ENCODE measurements at regions not wholly inside any gene's neighbourhood (a gene's known extent, or its start where the extent isn't known, plus 50 kb on each side); places are given as distances from the start of the nearest gene placed in this dataset.

DNA sequence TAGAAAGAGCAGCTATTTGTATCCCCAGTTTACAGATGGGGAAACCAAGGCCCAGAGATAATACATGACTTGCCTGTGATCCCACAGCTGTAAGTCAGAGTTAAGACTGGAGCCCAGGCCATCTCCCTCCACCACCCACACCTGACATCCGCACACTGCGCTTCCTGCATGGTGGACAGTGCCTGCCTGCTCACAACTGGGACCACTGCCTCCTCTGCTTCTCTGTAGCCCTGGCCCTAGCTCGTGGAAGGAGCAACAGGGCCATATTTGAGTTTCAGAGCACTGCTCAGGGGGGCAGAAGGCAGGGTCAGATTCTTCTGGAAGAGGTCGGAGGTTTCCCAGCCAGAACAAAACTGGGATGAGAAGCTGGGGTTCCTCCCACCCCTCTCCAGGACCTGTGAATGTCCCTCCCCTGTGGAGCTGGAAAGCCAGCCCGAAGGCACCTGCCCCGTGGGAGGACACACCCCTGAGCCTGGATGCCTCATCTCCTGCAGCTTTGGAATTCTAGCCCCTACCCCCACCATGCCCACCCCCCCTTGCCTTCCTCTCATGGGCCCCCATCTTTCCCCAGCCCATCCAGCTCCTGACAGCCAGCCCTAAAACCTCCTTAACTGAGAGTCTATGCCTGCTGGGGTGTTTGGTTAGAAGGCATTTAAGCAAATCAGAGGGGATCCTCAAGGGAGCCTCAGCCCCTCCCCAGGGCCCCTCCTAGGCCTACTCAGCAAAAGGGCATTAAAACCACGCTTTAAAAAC, 100.1 kb downstream of the TPRA1 start:
- Histone ChIP-seq H4K20me1 (ENCODE audit: insufficient read depth, low read length) (no peaks in the 10 kb centered on the region), H3K4me2 (ENCODE audit: low read length) (no peak overlapping the region), H3K9me3 (ENCODE audit: insufficient read depth, low read length) (no peaks in the 10 kb centered on the region), H3K36me3 (replicated peaks; ENCODE audit: low read depth, low read length) (no peaks in the 10 kb centered on the region), H2AFZ (ENCODE audit: low read depth, low read length) (no peak overlapping the region), H3K4me3 (ENCODE audit: low read length) (no peak overlapping the region), H3K79me2 (ENCODE audit: low read length) (no peaks in the 10 kb centered on the region), H3K9ac (ENCODE audit: low read length) (no peak overlapping the region), H3K4me1 (ENCODE audit: low read length) (no peaks in the 10 kb centered on the region), H3K27ac (ENCODE audit: low read length) (no peak overlapping the region), H3K27me3 (ENCODE audit: low read depth, low read length) (no peaks in the 10 kb centered on the region; the same call in none of the 2 replicates)
- TF ChIP-seq, protein P1, sequence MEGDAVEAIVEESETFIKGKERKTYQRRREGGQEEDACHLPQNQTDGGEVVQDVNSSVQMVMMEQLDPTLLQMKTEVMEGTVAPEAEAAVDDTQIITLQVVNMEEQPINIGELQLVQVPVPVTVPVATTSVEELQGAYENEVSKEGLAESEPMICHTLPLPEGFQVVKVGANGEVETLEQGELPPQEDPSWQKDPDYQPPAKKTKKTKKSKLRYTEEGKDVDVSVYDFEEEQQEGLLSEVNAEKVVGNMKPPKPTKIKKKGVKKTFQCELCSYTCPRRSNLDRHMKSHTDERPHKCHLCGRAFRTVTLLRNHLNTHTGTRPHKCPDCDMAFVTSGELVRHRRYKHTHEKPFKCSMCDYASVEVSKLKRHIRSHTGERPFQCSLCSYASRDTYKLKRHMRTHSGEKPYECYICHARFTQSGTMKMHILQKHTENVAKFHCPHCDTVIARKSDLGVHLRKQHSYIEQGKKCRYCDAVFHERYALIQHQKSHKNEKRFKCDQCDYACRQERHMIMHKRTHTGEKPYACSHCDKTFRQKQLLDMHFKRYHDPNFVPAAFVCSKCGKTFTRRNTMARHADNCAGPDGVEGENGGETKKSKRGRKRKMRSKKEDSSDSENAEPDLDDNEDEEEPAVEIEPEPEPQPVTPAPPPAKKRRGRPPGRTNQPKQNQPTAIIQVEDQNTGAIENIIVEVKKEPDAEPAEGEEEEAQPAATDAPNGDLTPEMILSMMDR (IDR thresholded peaks at IDR 0.05; ENCODE audit: low read depth, low read length): no peak
- no peak for TF ChIP-seq EZH2phosphoT487 (IDR thresholded peaks at IDR 0.05; ENCODE audit: low read depth)

DNA sequence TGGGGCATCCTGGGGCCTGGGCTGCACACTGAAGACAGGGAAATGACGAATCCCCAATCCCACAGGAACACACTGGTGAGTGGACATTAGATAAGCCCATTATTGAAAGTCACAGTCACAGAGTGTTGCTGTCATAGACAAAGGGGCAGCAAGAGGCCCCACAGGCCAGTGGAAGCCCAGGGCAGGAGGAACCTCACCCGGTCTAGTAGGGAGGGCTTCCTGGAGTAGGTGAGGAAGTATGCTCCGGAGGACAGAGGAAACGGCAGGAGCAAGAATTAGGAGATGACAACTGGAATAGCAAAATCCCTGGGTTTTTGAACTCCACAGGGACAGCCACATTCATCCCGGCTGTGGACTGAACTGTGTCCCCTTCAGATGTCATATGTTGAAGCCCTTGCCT, 101.2 kb downstream of the TPRA1 start:
- no peak for TF ChIP-seq EZH2phosphoT487 (IDR thresholded peaks at IDR 0.05; ENCODE audit: low read depth)
- TF ChIP-seq, protein P1 (IDR thresholded peaks at IDR 0.05; ENCODE audit: low read depth, low read length): no peak
- H3K36me3 ChIP-seq (replicated peaks; ENCODE audit: low read depth, low read length): no peaks in the 10 kb centered on the region

DNA sequence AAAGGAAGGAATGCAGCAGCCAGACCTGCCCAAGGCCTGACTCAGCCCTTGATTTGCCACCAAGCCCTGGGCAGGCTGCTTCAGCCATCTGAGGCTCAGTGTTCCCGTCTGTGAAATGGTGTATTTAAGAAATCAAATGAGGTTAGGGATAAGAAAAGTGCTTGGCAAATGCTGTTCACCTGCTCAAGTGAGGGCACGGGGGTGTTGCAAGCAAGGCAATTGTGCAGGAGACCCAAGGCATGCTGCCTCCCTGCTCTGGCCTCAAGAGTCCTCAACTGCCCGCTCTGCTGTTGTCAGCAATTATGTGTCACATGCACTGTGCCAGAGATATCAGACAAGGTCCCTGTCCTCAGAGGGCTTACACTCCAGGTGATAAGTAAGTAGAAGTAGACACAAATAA, 101.8 kb downstream of the TPRA1 start:
- H3K36me3 ChIP-seq (replicated peaks; ENCODE audit: low read depth, low read length): no peaks in the 10 kb centered on the region
- H3K4me2 ChIP-seq (ENCODE audit: low read length): no peak overlapping the region
- peaks cover 12% of the 10 kb centered on the region for H3K4me1 ChIP-seq (ENCODE audit: low read length)
- no peaks in the 10 kb centered on the region for H3K9me3 ChIP-seq (ENCODE audit: insufficient read depth, low read length)
- H3K27ac ChIP-seq (ENCODE audit: low read length): no peak overlapping the region
- H3K9ac ChIP-seq (ENCODE audit: low read length): no peak overlapping the region
- no peaks in the 10 kb centered on the region for H4K20me1 ChIP-seq (ENCODE audit: insufficient read depth, low read length)
- H3K27me3 ChIP-seq (ENCODE audit: low read depth, low read length): no peaks in the 10 kb centered on the region
- H2AFZ ChIP-seq (ENCODE audit: low read depth, low read length): no peak overlapping the region
- H3K79me2 ChIP-seq (ENCODE audit: low read length): no peaks in the 10 kb centered on the region
- no peak for TF ChIP-seq EZH2phosphoT487 (IDR thresholded peaks at IDR 0.05; ENCODE audit: low read depth)
- no peak overlapping the region for H3K4me3 ChIP-seq (ENCODE audit: low read length)

More for the DNA sequence above, 101.2 kb downstream of the TPRA1 start:
- Histone ChIP-seq H3K79me2 (ENCODE audit: low read length) (no peaks in the 10 kb centered on the region), H3K4me3 (ENCODE audit: low read length) (no peak overlapping the region), H4K20me1 (ENCODE audit: insufficient read depth, low read length) (no peaks in the 10 kb centered on the region), H3K4me2 (ENCODE audit: low read length) (no peak overlapping the region), H2AFZ (ENCODE audit: low read depth, low read length) (no peak overlapping the region), H3K4me1 (ENCODE audit: low read length) (peaks cover 6% of the 10 kb centered on the region), H3K9ac (ENCODE audit: low read length) (no peak overlapping the region), H3K9me3 (ENCODE audit: insufficient read depth, low read length) (no peaks in the 10 kb centered on the region), H3K27ac (ENCODE audit: low read length) (no peak overlapping the region), H3K27me3 (ENCODE audit: low read depth, low read length) (no peaks in the 10 kb centered on the region)

DNA sequence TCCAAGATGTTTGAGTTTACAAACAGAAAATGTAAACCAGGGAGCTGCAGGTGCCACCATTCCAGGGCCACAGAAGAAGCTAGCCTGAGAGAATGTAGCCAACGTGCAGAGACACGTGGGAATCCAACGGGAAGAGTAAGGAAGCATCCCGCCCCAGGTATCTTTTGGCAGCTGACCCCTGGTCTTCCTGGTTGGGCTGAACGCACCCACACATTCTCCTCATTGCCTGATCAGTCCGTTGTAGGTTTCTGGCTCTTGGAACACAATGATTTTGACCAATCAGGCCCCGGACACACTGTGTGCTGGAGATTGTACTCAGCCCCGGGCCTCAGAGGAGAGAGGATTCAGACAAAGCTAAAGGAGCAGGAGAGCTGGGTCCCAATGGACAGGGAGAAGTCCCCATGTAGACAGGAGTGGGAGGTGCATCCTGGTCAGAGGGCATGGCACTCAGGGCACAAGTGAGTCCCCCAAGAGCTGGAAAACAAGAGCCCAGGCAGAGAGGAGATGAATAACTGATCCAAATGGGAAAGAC, 102.3 kb downstream of the TPRA1 start:
- Histone ChIP-seq H3K4me2 (ENCODE audit: low read length) (no peak overlapping the region), H2AFZ (ENCODE audit: low read depth, low read length) (no peak overlapping the region), H3K27me3 (ENCODE audit: low read depth, low read length) (no peaks in the 10 kb centered on the region; the same call in 1 of the 2 replicates), H3K36me3 (replicated peaks; ENCODE audit: low read depth, low read length) (no peaks in the 10 kb centered on the region), H3K9me3 (ENCODE audit: insufficient read depth, low read length) (no peaks in the 10 kb centered on the region), H3K27ac (ENCODE audit: low read length) (no peak overlapping the region), H3K9ac (ENCODE audit: low read length) (no peak overlapping the region), H3K4me1 (ENCODE audit: low read length) (peaks cover 14% of the 10 kb centered on the region), H4K20me1 (ENCODE audit: insufficient read depth, low read length) (no peaks in the 10 kb centered on the region), H3K79me2 (ENCODE audit: low read length) (no peaks in the 10 kb centered on the region), H3K4me3 (ENCODE audit: low read length) (no peak overlapping the region)
- no peak for TF ChIP-seq EZH2phosphoT487 (IDR thresholded peaks at IDR 0.05; ENCODE audit: low read depth)
- TF ChIP-seq, protein P1 (IDR thresholded peaks at IDR 0.05; ENCODE audit: low read depth, low read length): no peak
